OCI-LY7 (cell line): ENCODE measurements at regions not wholly inside any gene's neighbourhood (a gene's known extent, or its start where the extent isn't known, plus 50 kb on each side); places are given as distances from the start of the nearest gene placed in this dataset.

Experiments used
- BruUV-seq: library from RNA; stranded (reverse); fragments of 400-500 nt; replicated peaks from 2 replicates; lab custom pipeline; 2021; lab: Mats Ljungman, UMichigan
- CTCF ChIA-PET: fragments of 300-600 bp; sonication (Branson Sonifier 250); formaldehyde crosslinking; loops from one replicate; lab custom pipeline; 2022; ENCODE audit warnings: antibody characterized with exemption; ENCODE audit not compliant: unreplicated experiment; lab: Charles Lee
- POLR2A ChIA-PET: fragments of 300-600 bp; sonication (Branson Sonifier 250); formaldehyde crosslinking; loops from one replicate; lab custom pipeline; 2022; ENCODE audit warnings: antibody characterized with exemption; lab: Charles Lee
- DNase-seq: peaks from one replicate; pipeline ENCODE4 v3.0.0-alpha.2; 2015; ENCODE audit warnings: low spot score
- H2AFZ ChIP-seq: fragments of 200-600 bp; sonication (generic), shearing (Covaris generic); 2 replicates; pipeline ENCODE4 v1.6.1; 2014; ENCODE audit warnings: mild to moderate bottlenecking, antibody characterized with exemption, low read length, moderate library complexity
- H3K27ac ChIP-seq: fragments of 200-600 bp; sonication (generic); 2 replicates; pipeline ENCODE4 v1.5.1; 2014; ENCODE audit warnings: mixed run types, low read depth, mild to moderate bottlenecking, moderate library complexity, low read length, inconsistent platforms; ENCODE audit not compliant: poor library complexity, severe bottlenecking
- H3K36me3 ChIP-seq: fragments of 200-600 bp; sonication (generic); 2 replicates; pipeline ENCODE4 v1.6.1; 2014; ENCODE audit warnings: mild to moderate bottlenecking, antibody characterized with exemption, low read length, moderate library complexity, mixed read lengths; ENCODE audit not compliant: insufficient read depth
- H3K4me1 ChIP-seq: fragments of 200-600 bp; sonication (generic); 2 replicates; pipeline ENCODE4 v1.5.1; 2014; ENCODE audit warnings: mild to moderate bottlenecking, low read length; ENCODE audit not compliant: insufficient read depth, poor library complexity, severe bottlenecking
- H3K4me2 ChIP-seq: fragments of 200-600 bp; sonication (generic); 2 replicates; pipeline ENCODE4 v1.6.1; 2014; ENCODE audit warnings: mild to moderate bottlenecking, low read length
- H3K4me3 ChIP-seq: fragments of 200-600 bp; sonication (generic); 2 replicates; pipeline ENCODE4 v1.5.1; 2014; ENCODE audit warnings: mild to moderate bottlenecking, low read depth, low read length; ENCODE audit not compliant: poor library complexity, severe bottlenecking
- H3K79me2 ChIP-seq: fragments of 200-600 bp; sonication (generic); 2 replicates; pipeline ENCODE4 v1.6.1; 2016; ENCODE audit warnings: low read depth, mild to moderate bottlenecking, low read length, moderate library complexity, mixed read lengths; ENCODE audit not compliant: insufficient read depth
- H3K9me2 ChIP-seq: fragments of 200-600 bp; sonication (generic); 2 replicates; pipeline ENCODE4 v1.6.1; 2016; ENCODE audit warnings: mild to moderate bottlenecking, low read length, mixed read lengths; ENCODE audit not compliant: insufficient read depth
- H3K9me3 ChIP-seq: fragments of 200-600 bp; sonication (generic); 2 replicates; pipeline ENCODE4 v1.6.1; 2014; ENCODE audit warnings: mild to moderate bottlenecking, mixed run types, low read length, mixed read lengths
- H4K20me1 ChIP-seq: fragments of 200-600 bp; sonication (generic); 2 replicates; pipeline ENCODE4 v1.6.1; 2014; ENCODE audit warnings: mild to moderate bottlenecking, antibody characterized with exemption, low read length, moderate library complexity, mixed read lengths; ENCODE audit not compliant: insufficient read depth
- CTCF ChIP-seq: fragments of 200-600 bp; sonication (generic); conservative IDR thresholded peaks from 2 replicates; pipeline ENCODE4 v1.5.1; 2014; ENCODE audit warnings: mild to moderate bottlenecking, antibody characterized with exemption, low read length, moderate library complexity, mixed read lengths
- EZH2phosphoT487 ChIP-seq: fragments of 200-600 bp; sonication (generic); IDR thresholded peaks from 2 replicates; pipeline ENCODE4 v1.6.1; 2018; ENCODE audit warnings: low read depth, borderline replicate concordance, mild to moderate bottlenecking, mixed run types, antibody characterized with exemption, low read length, moderate library complexity, mixed read lengths
- intact Hi-C: fragments of 100-400 bp; cut with micrococcal nuclease; formaldehyde crosslinking; loops from one replicate; pipeline ENCODE4 v1.10.0; 2022; ENCODE audit not compliant: unreplicated experiment

GRCh38 chr13:65401315-65401714 is 1828.8 kb downstream of the PCDH9 start:
- H3K4me3 ChIP-seq, result no peak overlapping the region
- H3K27ac ChIP-seq, result no peak overlapping the region
- CTCF ChIA-PET, result no interaction called here
- no peaks in the 10 kb centered on the region for H3K9me3 ChIP-seq
- no peaks in the 10 kb centered on the region for H3K9me2 ChIP-seq
- intact Hi-C loops, result no loop called here
- H3K36me3 ChIP-seq, result no peaks in the 10 kb centered on the region
- TF ChIP-seq EZH2phosphoT487, result no peak
- no peak for TF ChIP-seq CTCF
- H3K4me1 ChIP-seq, result no peaks in the 10 kb centered on the region
- H2AFZ ChIP-seq, result no peak overlapping the region
- no peaks in the 10 kb centered on the region for H3K79me2 ChIP-seq
- no peak for DNase-seq
- no peaks in the 10 kb centered on the region for H4K20me1 ChIP-seq
- POLR2A ChIA-PET, result no interaction called here
- H3K4me2 ChIP-seq, result no peak overlapping the region
- BruUV-seq, result no TSS peak

DNA sequence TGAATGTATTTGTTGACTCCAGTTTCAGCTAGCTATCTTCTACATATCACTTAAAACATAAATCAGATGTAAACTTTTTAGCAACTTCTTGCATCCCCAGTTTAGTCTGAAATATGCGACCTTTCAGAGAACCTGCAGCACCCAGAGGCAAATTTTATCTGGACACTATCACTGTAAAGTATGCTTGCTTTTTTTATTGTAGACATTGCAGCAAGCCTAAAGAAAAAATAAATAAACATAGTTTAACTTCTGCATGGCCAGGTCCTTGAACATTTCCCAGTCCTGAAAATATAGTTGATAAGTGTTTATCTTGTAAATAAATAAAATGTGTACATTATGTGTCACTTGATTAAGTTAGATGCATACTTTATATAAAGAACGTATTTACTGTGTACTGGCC is 1829.4 kb downstream of the PCDH9 start:
- no peak for DNase-seq
- Histone ChIP-seq H3K9me2 (no peaks in the 10 kb centered on the region), H3K4me1 (no peaks in the 10 kb centered on the region), H4K20me1 (no peaks in the 10 kb centered on the region), H3K9me3 (no peaks in the 10 kb centered on the region), H3K36me3 (no peaks in the 10 kb centered on the region), H3K79me2 (no peaks in the 10 kb centered on the region), H3K4me3 (no peak overlapping the region), H2AFZ (no peak overlapping the region), H3K4me2 (no peak overlapping the region), H3K27ac (no peak overlapping the region)
- intact Hi-C loops, result no loop called here
- CTCF ChIA-PET, result no interaction called here
- BruUV-seq, result no TSS peak
- no peak for TF ChIP-seq CTCF
- no peak for TF ChIP-seq EZH2phosphoT487
- POLR2A ChIA-PET, result no interaction called here

GRCh38 chr13:65387743-65388347 is 1842.3 kb downstream of the PCDH9 start:
- no TSS peak for BruUV-seq
- no peaks in the 10 kb centered on the region for H3K4me1 ChIP-seq
- no peaks in the 10 kb centered on the region for H4K20me1 ChIP-seq
- H3K4me3 ChIP-seq, result no peak overlapping the region
- no peak overlapping the region for H3K27ac ChIP-seq
- POLR2A ChIA-PET, result no interaction called here
- no peak overlapping the region for H3K4me2 ChIP-seq
- TF ChIP-seq CTCF, result no peak
- TF ChIP-seq EZH2phosphoT487, result no peak
- intact Hi-C loops, result no loop called here
- CTCF ChIA-PET, result no interaction called here
- no peaks in the 10 kb centered on the region for H3K9me2 ChIP-seq
- no peak overlapping the region for H2AFZ ChIP-seq
- no peaks in the 10 kb centered on the region for H3K36me3 ChIP-seq
- no peaks in the 10 kb centered on the region for H3K79me2 ChIP-seq
- no peak for DNase-seq
- no peaks in the 10 kb centered on the region; the same call in 1 of the 2 replicates for H3K9me3 ChIP-seq
